ENCODE measurements at regions not wholly inside any gene's neighbourhood (a gene's known extent, or its start where the extent isn't known, plus 50 kb on each side); places are given as distances from the start of the nearest gene placed in this dataset.

- Histone ChIP-seq H3K4me2 (ENCODE audit: extremely low read depth, insufficient read depth, low read length) (no peak overlapping the region), H3K27me3 (ENCODE audit: control insufficient read depth, insufficient read depth, low read length) (no peaks in the 10 kb centered on the region), H3K36me3 (ENCODE audit: control insufficient read depth, insufficient read depth, low read length) (no peaks in the 10 kb centered on the region), H4K20me1 (ENCODE audit: control insufficient read depth, extremely low read depth, insufficient read depth, low read length) (no peaks in the 10 kb centered on the region), H3K4me3 (replicated peaks in 1 of 4; ENCODE audit: control extremely low read depth in 1 of 4, insufficient read depth in 1 of 4, low read depth in 3 of 4, low read length in 4 of 4) (no peak overlapping the region), H3K27ac (ENCODE audit: insufficient read depth, low read length) (no peak overlapping the region), H3K9me3 (ENCODE audit: control insufficient read depth, insufficient read depth, low read depth, low read length) (no peaks in the 10 kb centered on the region), H2AFZ (ENCODE audit: low read length) (no peak overlapping the region), H3K4me1 (ENCODE audit: control insufficient read depth, extremely low read depth, insufficient read depth, low read length) (no peaks in the 10 kb centered on the region), H3K79me2 (ENCODE audit: control insufficient read depth, insufficient read depth, low read length) (no peaks in the 10 kb centered on the region), H3K9ac (ENCODE audit: insufficient read depth, low read length) (no peak overlapping the region)
- TF ChIP-seq EZH2 (IDR thresholded peaks at IDR 0.05; ENCODE audit: low read length, missing control alignments) (no peak), CTCF (conservative IDR thresholded peaks at IDR 0.05 in 1 of 2, IDR thresholded peaks at IDR 0.05 in 1 of 2; ENCODE audit: low read depth in 1 of 2, low read length in 2 of 2) (no peak)
- DNase-seq (ENCODE audit: low read depth in 2 of 2) = no peak
These were observed 191.3 kb upstream of the TBX3 start for GRCh38 chr12:114875313-114875712.

- TF ChIP-seq EZH2 (IDR thresholded peaks at IDR 0.05; ENCODE audit: low read length, missing control alignments) (no peak), CTCF (conservative IDR thresholded peaks at IDR 0.05 in 1 of 2, IDR thresholded peaks at IDR 0.05 in 1 of 2; ENCODE audit: low read depth in 1 of 2, low read length in 2 of 2) (no peak)
These were observed 189.7 kb upstream of the TBX3 start for GRCh38 chr12:114873656-114874055.

GRCh38 chr12:114868995-114869834 lies 185.2 kb upstream of the TBX3 start:
- Histone ChIP-seq H3K9ac (ENCODE audit: insufficient read depth, low read length) (no peak overlapping the region), H3K79me2 (ENCODE audit: control insufficient read depth, insufficient read depth, low read length) (no peaks in the 10 kb centered on the region), H3K27ac (ENCODE audit: insufficient read depth, low read length) (peak overlapping the region; percentile 57), H4K20me1 (ENCODE audit: control insufficient read depth, extremely low read depth, insufficient read depth, low read length) (no peaks in the 10 kb centered on the region), H3K36me3 (ENCODE audit: control insufficient read depth, insufficient read depth, low read length) (no peaks in the 10 kb centered on the region), H3K9me3 (ENCODE audit: control insufficient read depth, insufficient read depth, low read depth, low read length) (no peaks in the 10 kb centered on the region), H3K4me1 (ENCODE audit: control insufficient read depth, extremely low read depth, insufficient read depth, low read length) (peaks cover 4% of the 10 kb centered on the region), H2AFZ (ENCODE audit: low read length) (peak overlapping the region; percentile 39), H3K27me3 (ENCODE audit: control insufficient read depth, insufficient read depth, low read length) (no peaks in the 10 kb centered on the region), H3K4me3 (replicated peaks in 1 of 4; ENCODE audit: control extremely low read depth in 1 of 4, insufficient read depth in 1 of 4, low read depth in 3 of 4, low read length in 4 of 4) (no peak overlapping the region), H3K4me2 (ENCODE audit: extremely low read depth, insufficient read depth, low read length) (peak overlapping the region; percentile 51)
- TF ChIP-seq CTCF (conservative IDR thresholded peaks at IDR 0.05 in 1 of 2, IDR thresholded peaks at IDR 0.05 in 1 of 2; ENCODE audit: low read depth in 1 of 2, low read length in 2 of 2) (no peak), EZH2 (IDR thresholded peaks at IDR 0.05; ENCODE audit: low read length, missing control alignments) (no peak)
- peak; percentile 27 to 84 for DNase-seq (ENCODE audit: low read depth in 2 of 2)

More at GRCh38 chr12:114873656-114874055, 189.7 kb upstream of the TBX3 start:
- Histone ChIP-seq H2AFZ (ENCODE audit: low read length) (no peak overlapping the region), H3K79me2 (ENCODE audit: control insufficient read depth, insufficient read depth, low read length) (no peaks in the 10 kb centered on the region), H3K36me3 (ENCODE audit: control insufficient read depth, insufficient read depth, low read length) (no peaks in the 10 kb centered on the region), H4K20me1 (ENCODE audit: control insufficient read depth, extremely low read depth, insufficient read depth, low read length) (no peaks in the 10 kb centered on the region), H3K9me3 (ENCODE audit: control insufficient read depth, insufficient read depth, low read depth, low read length) (no peaks in the 10 kb centered on the region), H3K27me3 (ENCODE audit: control insufficient read depth, insufficient read depth, low read length) (no peaks in the 10 kb centered on the region), H3K27ac (ENCODE audit: insufficient read depth, low read length) (no peak overlapping the region), H3K4me2 (ENCODE audit: extremely low read depth, insufficient read depth, low read length) (no peak overlapping the region), H3K9ac (ENCODE audit: insufficient read depth, low read length) (no peak overlapping the region), H3K4me1 (ENCODE audit: control insufficient read depth, extremely low read depth, insufficient read depth, low read length) (peaks cover 4% of the 10 kb centered on the region), H3K4me3 (replicated peaks in 1 of 4; ENCODE audit: control extremely low read depth in 1 of 4, insufficient read depth in 1 of 4, low read depth in 3 of 4, low read length in 4 of 4) (no peak overlapping the region)
- DNase-seq (ENCODE audit: low read depth in 2 of 2) = no peak

Measured in fibroblast of lung (primary cell).